Testis (tissue), 2 donors: ENCODE measurements at regions not wholly inside any gene's neighbourhood (a gene's known extent, or its start where the extent isn't known, plus 50 kb on each side); places are given as distances from the start of the nearest gene placed in this dataset.

Experiments
- CTCF ChIP-seq, 3 experiments: fragments of 450-650 bp in 2 of 3; fragments of 200-600 bp in 1 of 3; sonication (generic) in 1 of 3; IDR thresholded peaks; one replicate each; pipeline ENCODE4 v1.5.1; 2016 to 2019; ENCODE audit warnings: antibody characterized with exemption in 3 of 3, mild to moderate bottlenecking in 2 of 3, moderate library complexity in 1 of 3
- POLR2A ChIP-seq: fragments of 450-650 bp; IDR thresholded peaks from one replicate; pipeline ENCODE4 v1.6.1; 2017; ENCODE audit warnings: antibody characterized with exemption, mild to moderate bottlenecking, moderate library complexity

- TF ChIP-seq POLR2A: no peak
- no peak for TF ChIP-seq CTCF (IDR thresholded peaks at IDR 0.05)
These were observed 271.7 kb downstream of the STK31 start for GRCh38 chr7:23981758-23982157.
